ENCODE measurements at regions not wholly inside any gene's neighbourhood (a gene's known extent, or its start where the extent isn't known, plus 50 kb on each side); places are given as distances from the start of the nearest gene placed in this dataset.

DNA sequence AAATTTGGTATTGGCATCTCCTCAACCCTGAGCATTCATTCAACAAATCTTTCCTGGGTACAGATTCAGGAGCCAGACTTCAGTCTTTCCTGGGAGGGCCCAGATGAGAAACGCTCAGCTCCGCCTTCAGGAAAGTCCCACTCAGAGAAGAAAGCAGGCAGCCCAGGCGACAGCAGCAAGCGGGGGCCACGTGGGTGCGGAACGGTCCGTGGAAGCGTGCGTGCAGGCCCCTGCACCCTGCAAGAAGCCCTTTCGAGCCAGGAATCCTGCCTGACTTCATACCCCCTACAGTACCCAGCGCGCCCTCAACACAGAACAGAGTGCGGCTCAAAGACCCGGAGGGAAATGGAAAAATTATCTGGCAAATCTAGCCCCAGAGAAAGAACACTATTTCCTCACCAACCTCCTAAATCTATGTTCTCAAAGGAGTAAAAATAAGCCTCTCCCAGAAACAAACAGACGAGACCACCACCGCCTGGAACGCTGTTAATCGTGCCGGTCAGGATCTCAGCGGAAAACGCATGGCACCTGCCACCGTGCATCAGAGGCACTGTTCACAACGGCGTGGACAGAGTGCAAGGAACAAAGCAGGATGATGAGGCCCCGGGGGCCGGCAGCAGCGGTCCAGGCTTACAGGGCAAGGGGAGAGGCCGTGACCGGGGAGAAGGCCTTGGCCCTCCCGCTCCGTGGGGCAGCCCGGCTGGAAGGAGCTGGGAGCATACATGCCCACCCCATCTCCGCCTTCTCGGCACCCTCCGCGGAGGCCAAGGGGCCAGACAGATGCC, 318.3 kb downstream of the EIPR1 start:
- no peak for DNase-seq

DNA sequence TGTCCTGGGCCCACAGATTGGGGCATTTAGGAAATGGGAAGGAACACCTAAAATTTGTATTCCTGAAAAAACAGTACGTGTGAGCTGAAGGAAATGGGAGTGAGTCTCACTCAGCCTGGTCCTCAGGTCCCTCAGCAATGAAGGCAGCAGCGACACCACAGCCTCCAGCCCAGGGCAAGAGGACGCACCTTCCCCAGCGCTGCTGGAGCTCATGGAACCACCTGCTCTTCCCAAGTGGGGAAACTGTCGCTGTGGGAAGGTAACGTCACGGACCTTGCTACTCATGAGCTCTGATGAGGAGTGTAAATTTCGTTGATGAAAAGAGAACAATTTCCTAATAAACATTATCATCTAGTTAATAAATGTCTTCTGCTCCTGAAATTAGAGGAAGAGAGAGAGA, 323.6 kb downstream of the EIPR1 start:
- no peak for DNase-seq

DNA sequence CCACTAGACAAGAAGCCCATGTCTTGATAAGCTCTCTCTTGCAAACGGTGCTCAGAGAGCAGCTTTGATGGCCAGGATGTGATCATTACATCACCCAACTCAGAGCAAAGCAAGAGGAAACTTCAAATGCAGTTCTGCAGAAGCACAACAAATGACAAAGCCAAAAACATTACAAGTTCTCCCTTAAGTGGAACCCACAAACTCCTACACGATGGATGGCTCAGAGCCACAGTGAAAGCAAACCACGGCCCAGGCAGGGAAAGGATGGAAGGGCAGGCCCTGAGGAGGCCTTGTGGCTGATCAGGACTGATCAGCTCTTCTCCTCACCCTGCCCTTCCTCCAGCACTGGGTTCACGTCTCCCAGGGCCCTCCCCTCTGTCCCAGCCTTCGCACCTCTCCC, 326.4 kb downstream of the EIPR1 start:
- DNase-seq, result no peak

DNA sequence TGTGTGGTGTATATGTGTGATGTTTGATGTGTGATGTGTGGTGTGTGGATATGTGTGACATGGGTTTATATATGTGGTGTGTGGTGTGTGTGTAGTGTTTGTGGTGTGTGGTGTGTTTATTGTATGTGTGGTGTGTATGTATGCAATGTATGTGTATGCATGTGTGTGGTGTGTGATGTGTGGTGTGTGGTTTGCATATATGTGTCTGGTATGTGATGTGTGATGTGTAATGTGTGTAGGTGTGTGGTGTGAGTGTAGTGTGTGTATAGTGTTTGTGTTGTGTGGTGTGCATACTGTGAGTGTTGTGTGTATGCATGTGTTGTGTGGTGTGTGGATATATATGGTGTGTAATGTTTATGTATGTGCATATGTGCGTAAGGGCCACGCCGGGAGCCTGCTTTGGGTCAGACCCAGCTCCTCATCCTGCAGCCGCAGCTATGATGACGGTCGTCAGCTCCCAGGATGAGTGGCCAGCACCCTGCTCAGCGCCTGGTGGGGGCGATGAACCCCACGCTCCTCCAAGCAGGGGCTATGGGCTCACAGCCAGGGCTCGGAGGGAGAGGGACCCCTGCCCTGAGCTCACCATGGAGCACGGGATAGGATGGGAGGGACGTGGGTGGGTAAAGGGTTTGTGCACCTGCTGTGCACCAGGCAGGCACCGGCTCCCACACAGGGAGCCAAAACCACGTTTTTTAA, 331.3 kb downstream of the EIPR1 start:
- no peak for DNase-seq

DNA sequence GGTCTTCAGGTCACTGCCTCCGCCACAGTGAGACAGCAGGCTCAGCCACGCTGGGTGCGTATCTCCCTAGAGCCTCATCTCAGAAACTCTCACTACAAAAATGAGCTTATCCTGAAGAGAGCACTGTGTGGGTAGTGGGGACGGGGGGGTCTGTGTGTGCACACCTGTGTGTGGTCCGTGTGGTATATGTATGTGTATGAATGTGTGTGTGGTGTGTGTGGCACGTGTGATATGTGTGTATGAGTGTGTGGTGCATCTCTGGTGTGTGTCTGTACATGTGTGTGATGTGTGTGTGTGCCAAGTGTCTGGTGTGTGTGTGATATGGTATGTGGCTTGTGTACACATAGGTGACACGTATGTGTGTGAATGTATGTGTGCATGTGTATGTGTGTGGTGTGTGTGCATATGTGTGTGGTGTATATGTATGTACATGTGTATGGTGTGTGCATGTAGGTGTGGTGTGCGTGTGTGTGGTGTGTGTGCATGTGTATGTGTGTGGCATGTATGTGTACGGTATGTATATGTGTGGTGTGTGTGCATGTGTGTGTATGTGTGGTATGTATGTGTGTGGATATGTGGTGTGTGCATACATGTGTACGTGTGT, 332.2 kb downstream of the EIPR1 start:
- DNase-seq, result no peak

DNA sequence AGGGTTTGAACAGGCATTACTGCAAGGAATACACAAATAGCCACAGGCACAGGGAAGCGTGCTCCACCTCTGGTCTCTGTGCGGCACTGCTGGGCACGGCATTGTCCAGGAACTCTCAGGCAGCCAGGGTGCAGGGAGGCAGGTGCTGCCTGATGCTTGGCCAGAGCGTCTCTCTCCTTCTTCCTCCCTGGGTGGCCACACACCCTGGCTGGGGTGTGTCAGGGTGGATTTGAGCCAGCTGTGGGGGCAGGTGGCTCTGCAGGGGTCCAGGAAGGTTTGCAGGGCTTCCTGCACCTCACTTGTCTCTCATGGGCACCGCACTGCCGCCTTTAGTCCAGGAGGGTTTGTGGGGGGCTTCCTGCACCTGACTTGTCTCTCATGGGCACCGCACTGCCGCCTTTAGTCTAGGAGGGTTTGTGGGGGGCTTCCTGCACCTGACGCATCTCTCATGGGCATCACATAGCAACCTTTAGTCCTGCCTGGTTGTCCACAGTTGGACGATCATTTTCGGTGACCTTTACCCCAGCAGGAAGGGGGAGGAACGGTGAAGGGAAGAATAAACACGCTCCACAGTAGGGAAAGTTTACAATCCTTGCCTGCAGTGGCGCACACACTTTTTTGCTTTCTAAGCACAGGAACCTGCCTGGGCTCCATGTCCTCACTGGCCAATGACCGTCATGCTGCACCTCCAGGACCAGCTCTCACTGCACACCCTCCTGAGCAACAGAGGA, 332.9 kb downstream of the EIPR1 start:
- no peak for DNase-seq

DNA sequence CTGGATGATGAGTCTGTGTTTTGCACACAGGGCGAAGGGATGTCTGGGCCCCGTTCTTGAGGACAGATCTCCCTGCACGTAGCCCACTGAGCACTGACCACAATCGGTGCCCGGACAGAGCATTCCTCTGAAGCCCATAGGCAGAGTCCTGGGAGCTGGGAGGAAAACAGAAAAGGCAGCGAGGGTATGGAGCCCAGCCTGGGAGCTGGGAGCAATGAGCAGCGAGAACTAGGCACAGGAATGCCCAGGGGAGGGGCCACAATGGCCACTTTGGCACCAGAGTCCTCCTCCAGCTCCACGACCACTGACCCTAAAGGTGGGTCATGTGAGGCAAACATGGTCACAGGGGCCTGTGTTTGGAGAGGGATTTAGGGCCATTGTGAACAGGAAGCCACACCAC, 333.9 kb downstream of the EIPR1 start:
- no peak for DNase-seq

DNA sequence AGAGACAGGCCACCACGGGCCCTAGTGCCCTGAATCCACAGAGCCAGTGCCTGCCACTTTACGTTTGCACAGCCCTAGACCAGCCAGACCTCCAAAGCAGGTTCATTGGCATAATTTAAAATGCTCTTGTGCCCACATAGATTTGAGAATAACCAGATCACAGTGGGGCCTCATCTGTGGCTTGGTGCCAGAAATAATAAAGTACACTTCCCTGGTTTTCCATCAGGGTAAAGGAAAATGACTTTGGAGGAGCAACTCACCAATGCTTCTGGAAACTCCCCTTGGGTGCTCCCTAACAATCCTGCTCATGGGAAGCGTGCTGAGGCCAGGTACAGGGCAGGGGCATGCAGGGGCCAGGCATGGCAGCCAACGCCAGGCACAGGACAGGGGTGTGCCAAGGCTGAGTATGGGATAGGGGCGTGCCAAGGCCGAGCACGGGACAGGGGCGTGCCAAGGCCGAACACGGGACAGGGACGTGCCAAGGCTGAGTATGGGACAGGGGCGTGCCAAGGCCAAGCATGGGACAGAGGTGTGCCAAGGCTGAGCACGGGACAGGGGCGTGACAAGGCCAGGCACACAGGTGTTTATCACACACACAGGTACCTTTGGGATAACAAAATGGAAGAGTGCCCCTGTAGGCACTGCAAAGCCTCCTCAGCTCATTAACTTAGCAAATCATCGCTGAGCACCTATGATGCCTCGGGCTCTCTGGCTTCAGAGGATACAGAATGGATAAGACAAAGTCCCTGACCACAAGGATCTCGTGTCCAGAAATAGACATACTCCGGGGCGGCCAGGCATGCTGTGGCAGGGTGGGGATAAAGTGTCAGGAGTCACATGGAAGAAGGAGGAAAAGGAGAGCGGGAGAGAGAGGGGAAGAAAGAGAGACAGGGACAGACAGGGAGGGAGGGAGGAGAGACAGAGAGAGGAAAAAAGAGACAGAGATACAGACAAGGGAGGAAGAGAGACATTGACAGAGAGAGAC, 334.7 kb downstream of the EIPR1 start:
- no peak for DNase-seq

DNA sequence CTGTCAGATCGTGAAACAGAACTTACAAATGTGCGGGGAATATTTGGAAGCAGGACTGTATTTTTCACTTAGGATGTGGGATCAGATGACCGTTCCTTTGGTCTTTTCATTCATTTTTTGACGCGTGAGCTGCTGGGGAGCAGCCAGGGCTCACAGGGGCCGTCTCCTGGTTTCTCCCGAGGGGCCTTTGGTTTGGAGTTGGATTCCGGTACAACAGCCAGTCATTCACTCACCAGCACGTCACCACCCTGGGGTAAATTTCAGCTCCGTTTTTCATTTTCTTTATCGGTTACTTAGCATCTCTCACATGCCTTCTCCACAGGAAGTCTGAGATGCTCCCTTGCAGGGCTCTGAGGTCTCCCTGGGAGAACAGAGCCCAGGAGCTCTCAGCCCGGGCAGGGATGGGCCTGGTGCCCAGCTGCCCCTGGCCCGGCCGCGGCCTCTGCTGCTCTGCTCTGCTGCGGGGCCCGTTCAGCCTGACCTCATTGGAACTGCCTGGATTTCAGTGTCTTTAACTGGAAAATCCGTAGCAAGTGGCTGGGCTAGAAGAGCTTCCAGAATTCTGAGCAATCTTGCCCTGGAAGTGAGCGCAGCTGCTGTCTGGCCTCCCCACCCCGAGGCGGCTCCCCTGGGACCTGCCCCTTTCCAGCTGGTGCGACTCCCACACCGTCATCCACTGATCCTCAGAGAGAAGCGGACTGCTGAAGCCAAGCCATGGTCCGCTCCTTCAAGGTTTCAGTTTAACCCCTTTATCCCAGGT, 335.6 kb downstream of the EIPR1 start:
- DNase-seq, result peak; percentile 10

DNA sequence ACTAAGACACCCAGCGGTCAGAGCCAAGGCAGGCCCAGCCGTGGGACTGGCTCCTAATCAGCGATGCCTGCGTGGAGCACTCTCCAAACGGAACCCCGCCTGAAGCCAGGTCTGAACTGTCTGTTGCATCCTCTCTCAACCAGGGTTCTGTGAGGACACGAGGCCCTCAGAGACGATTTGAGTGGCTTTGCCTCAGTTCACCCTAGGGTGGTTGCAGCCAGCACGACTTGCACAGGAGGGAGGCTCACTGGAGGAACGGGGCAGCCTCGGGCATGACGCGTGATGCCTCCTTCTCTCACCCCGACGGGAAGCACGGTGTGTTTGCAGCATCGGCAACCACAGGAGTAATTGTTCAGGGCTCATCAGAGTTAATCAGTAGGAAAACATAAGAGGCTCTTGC, 336.4 kb downstream of the EIPR1 start:
- no peak for DNase-seq

DNA sequence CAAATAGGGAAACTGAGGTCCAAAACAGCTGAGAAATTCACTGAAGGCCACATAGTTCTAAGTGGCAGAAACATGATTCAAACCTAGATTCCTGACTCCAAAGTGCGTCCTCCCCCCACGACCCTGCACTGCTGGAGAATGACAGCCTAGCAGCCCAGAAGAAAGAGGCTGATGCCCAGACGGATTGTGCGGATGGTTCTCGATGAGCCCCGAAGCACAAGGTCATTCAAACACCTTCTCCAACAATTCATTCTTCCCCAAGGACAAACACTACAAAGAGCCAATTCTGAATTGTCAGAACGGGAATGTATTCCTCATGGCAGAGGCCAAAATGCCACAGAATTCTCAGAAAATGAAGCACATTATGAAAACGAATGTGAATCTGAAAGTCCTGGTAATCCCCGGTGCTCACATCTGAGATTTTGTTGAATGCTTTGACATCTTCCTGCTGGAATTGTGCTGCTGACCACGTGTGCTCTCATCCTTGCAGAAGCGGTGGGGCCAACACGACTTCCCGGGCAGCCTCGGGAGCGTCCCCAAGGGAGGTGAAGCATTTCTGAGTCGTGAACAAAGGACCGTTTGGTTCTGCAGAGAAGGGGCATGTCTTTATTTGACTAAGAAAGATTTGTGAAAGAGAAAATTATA, 337.0 kb downstream of the EIPR1 start:
- DNase-seq, result no peak

DNA sequence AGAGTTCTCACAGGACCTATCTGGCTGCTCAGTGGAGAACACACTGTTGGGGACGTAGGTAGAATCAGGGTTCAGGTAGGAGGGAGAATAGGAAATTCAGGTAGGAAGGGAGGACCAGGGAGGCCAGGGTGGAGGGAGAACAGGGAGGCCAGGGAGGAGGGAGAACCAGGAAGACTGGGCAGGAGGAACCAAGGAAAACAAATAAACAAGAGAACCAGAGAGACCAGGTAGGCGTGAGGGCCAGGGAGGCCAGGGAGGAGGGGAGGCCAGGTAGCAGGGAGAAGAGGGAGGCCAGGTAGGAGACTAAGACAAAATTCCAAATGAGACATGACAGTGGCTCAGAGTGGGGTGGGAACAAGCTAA, 337.6 kb downstream of the EIPR1 start:
- no peak for DNase-seq

DNA sequence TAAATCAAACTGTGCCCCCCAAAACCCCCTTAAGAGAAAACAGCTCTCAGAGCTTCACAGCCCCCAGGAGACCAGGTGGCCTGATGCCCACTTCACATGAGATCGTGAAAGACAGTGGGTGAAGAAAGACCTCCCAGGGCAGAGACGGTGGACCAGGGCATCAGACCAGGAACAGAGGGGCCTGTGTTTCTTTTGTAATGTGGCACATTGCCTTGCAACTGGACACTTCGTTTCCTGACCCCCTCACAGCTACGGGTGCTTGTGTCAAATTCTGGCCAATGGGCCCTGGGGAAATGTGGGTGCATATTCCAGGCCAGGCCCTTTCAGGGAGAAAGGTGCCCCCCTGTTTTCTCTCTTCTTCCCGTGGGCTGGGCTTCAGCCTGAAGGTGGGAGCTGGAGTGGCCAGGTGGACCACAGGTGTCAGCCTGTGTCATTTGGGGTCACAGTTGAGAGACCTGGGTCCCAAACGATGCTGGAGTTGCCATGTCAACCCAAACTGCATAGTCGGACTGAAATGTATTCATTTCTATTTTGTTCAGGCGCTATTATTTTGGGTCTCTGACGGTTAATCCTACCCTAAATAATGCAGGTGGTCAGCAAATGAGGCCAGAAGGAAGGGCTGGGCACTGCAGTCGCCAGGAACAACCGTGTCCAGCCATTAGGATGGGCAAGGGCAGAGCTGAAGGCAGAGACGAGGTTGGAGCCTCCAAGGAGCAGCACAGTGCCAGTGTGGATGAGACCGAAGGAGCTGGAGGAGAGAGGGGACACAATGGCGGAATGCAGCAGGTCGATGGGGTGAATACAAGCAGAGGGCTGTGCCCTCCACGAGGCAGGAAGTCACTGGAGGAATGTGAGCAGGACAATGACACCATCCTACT, 338.2 kb downstream of the EIPR1 start:
- DNase-seq, result no peak

DNA sequence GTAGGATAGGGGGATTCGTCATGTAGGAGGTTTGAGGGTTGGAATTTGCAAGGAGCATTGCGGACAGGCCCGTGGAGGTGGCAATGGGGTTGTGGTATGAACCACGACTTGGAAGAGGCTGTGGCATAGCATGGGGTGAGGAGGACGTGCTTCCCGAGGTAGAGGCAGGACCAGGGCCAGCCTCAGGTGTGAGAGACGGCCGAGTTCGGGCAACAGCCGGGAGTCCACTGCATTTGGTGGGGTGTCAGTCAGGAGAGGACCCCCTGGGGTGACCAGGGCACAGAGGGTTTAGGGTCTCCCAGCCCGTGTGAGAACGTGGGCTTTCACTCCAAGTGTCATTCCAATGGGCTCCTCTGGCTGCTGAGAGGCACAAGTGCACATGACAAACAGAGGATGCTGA, 339.0 kb downstream of the EIPR1 start:
- no peak for DNase-seq

DNA sequence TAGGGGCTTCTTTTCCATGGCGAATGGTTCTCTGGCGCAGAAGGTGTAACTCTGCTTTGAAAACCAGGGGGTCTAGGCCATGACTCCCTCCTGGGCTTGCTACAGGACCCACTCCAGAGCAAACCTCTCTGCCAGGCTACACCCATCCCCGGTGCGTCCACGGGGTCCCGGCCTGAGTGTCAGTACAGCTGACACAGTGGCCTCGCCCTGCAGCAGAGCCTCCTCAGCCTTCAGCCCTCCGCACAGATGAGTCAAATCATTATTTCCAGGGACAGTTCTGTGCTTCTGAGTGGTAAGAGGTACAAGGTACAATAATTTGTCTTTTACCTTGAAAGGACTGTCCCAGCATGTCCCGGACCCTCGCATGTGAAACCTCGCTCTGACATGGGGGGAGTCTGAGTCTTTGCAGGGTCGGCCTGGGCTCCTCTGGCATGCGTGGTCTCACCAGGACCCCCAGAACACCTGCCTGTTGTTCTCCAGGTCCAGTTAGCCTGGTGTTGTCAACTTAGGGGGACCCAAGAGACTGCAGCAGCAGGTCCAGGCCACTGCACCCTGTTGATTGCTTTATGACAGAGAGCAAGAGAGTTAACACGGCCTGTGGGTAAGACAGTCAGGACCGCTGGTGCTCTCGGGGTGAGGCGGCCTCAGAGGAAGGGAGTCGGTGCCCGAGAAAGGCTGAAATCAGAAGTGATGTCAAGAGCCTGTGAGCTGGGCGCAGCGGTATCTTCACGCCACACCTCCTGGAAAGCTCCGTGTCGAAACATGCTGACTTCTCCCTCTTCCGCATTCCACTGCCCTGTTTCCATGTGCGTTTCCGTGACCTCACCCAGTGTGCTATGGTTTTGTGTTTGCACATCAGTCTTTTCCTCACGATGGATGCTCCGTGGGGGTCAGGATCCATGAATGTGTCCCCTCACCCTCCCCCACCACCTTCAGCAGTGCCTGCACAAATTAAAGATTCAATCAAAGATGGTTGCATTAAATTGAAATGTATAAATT, 340.1 kb downstream of the EIPR1 start:
- DNase-seq, result no peak

DNA sequence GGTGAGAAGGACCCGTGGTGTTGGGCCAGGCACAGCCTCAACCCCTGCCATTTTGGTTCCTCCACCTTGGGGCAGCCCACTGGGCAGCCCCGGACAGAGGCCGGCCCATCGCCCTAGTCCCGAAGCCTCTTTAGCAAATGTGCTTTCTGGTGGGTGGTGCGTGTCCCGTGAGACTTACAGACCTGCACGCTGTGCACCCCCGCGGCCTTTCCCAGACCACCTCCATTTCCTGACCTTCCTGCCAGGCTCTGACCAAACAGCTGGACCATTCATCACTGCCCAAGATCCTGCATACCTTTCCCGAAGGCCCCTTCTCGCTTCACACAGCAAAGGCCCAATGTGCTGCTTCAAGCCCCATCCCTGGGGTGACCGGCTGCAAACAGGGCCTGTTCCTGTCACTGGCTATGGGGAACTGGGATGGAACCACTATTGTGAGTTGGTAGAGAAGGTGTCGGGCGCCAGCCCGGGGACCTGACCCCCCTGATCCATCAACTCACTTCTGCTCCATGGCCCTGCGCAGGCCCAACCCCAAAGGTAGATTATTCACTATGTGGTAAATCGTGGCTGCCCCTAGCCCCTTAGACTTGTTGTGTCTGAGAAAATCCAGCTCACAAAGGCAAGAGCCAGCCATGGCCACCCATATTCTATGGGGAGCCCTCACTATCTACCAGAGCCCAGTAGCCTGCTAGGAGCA, 341.0 kb downstream of the EIPR1 start:
- no peak for DNase-seq

DNA sequence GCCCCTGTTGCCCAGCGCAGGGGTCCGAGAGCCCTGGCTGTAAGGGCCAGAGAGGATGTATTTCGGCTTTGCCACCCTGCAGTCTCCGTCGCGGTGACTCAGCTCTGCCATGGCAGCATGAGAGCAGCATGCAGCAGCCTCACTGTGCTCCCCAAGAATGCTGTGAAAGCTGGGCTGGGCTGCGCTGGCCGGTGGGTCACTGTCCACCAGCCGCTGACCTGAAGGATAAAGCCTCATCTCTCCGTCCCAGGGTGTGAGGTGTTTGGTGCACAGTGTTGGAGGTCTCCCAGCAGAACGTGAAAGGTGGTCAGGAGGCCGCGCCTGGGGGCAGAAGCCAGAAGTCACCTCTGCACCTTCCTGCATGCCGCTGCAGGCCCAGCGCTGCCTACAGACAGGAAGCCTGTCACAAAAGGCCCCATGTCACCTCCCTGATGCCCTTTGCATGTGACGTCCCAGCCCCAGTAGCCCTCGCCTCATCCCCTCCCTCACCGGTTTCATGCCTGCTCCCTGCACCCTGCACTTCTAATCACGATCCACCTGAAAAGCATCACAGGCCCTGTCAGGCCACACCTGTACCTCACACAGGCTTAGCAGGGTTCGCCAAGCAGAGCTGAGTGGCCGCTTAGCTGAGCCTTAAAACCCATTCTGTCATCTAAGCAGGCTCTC, 342.1 kb downstream of the EIPR1 start:
- no peak for DNase-seq

DNA sequence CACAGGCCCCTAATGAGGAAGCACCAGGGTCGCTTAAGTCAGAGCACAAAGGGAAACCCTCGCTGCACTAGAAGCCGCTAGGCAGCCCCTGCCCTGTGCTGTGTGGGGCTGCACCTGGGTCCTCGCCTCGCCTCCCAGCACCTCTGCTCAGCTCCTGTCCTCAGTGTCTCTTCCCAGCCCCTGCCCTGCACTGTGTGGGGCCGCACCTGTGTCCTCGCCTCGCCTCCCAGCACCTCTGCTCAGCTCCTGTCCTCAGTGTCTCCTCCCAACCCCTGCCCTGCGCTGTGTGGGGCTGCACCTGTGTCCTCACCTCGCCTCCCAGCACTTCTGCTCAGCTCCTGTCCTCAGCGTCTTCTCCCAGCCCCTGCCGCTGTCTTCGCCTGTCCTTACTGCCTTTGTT, 342.8 kb downstream of the EIPR1 start:
- DNase-seq, result no peak
